IMR-90 (cell line): ENCODE measurements at regions not wholly inside any gene's neighbourhood (a gene's known extent, or its start where the extent isn't known, plus 50 kb on each side); places are given as distances from the start of the nearest gene placed in this dataset.

Experiments
- ATAC-seq: fragments of 200-7000 bp; cut with Tn5 transposase; 2 replicates; pipeline ENCODE4 v1.9.1; 2020; ENCODE audit warnings: low read depth, mild to moderate bottlenecking, moderate library complexity
- BruUV-seq: library from RNA; stranded (reverse); fragments of 400-500 nt; replicated peaks from 2 replicates; lab custom pipeline; 2021; lab: Mats Ljungman, UMichigan
- CTCF ChIA-PET: fragments of 300-600 bp; formaldehyde crosslinking; extraction: SDS; loops from one replicate; lab custom pipeline; 2021; ENCODE audit warnings: antibody characterized with exemption; lab: Yijun Ruan, JAX
- POLR2A ChIA-PET: fragments of 300-600 bp; sonication (Branson Sonifier 250); formaldehyde crosslinking; loops from one replicate; lab custom pipeline; 2022; ENCODE audit warnings: antibody characterized with exemption; ENCODE audit not compliant: unreplicated experiment; lab: Charles Lee
- DNase-seq: peaks from one replicate; pipeline ENCODE4 v3.0.0; 2013
- H2AFZ ChIP-seq: replicated peaks from 2 replicates; pipeline ENCODE3; 2013; ENCODE audit warnings: low read length, mild to moderate bottlenecking; ENCODE audit not compliant: poor library complexity
- H2AK5ac ChIP-seq: 2 replicates; pipeline ENCODE4 v1.6.1; 2013; ENCODE audit warnings: low read depth, low read length, inconsistent platforms
- H2AK9ac ChIP-seq: replicated peaks from 2 replicates; pipeline ENCODE3; 2013; ENCODE audit warnings: mild to moderate bottlenecking, low read depth, low read length, moderate library complexity; ENCODE audit not compliant: poor library complexity
- H2BK120ac ChIP-seq: 2 replicates; pipeline ENCODE4 v1.6.1; 2013; ENCODE audit warnings: low read depth, low read length, inconsistent platforms
- H2BK15ac ChIP-seq: 3 replicates; pipeline ENCODE4 v1.6.1; 2013; ENCODE audit warnings: low read depth, low read length, inconsistent platforms
- H2BK20ac ChIP-seq: 2 replicates; pipeline ENCODE4 v1.6.1; 2013; ENCODE audit warnings: low read depth, mild to moderate bottlenecking, inconsistent platforms, low read length, moderate library complexity
- H2BK5ac ChIP-seq: 2 replicates; pipeline ENCODE4 v1.6.1; 2013; ENCODE audit warnings: mild to moderate bottlenecking, low read depth, low read length, inconsistent platforms; ENCODE audit not compliant: poor library complexity, severe bottlenecking
- H3K14ac ChIP-seq: replicated peaks from 2 replicates; pipeline ENCODE4 v1.6.1; 2013; ENCODE audit warnings: low read depth, low read length, inconsistent platforms
- H3K18ac ChIP-seq: 2 replicates; pipeline ENCODE4 v1.6.1; 2013; ENCODE audit warnings: low read depth, low read length, control low read depth
- H3K23ac ChIP-seq: 2 replicates; pipeline ENCODE4 v1.6.1; 2013; ENCODE audit warnings: low read depth, low read length, inconsistent platforms
- H3K27ac ChIP-seq: 2 replicates; pipeline ENCODE4 v1.5.1; 2013; ENCODE audit warnings: mild to moderate bottlenecking, control low read depth, low read length; ENCODE audit not compliant: insufficient read depth
- H3K27me3 ChIP-seq: 2 replicates; pipeline ENCODE4 v1.6.1; 2013; ENCODE audit warnings: low read length; ENCODE audit not compliant: control insufficient read depth, insufficient read depth
- H3K36me3 ChIP-seq: 2 replicates; pipeline ENCODE4 v1.6.1; 2013; ENCODE audit warnings: low read length, mixed read lengths; ENCODE audit not compliant: control insufficient read depth, insufficient read depth
- H3K4ac ChIP-seq: 2 replicates; pipeline ENCODE4 v1.6.1; 2013; ENCODE audit warnings: low read depth, low read length, inconsistent platforms
- H3K4me1 ChIP-seq: 2 replicates; pipeline ENCODE4 v1.6.1; 2013; ENCODE audit warnings: low read length, mixed read lengths; ENCODE audit not compliant: control insufficient read depth, insufficient read depth
- H3K4me2 ChIP-seq: 2 replicates; pipeline ENCODE4 v1.6.1; 2013; ENCODE audit warnings: low read depth, mild to moderate bottlenecking, control low read depth, low read length, moderate library complexity
- H3K4me3 ChIP-seq: 2 replicates; pipeline ENCODE4 v1.5.1; 2013; ENCODE audit warnings: low read depth, mild to moderate bottlenecking, control low read depth, low read length, moderate library complexity; ENCODE audit not compliant: insufficient read depth
- H3K56ac ChIP-seq: 2 replicates; pipeline ENCODE4 v1.6.1; 2013; ENCODE audit warnings: low read length, inconsistent platforms; ENCODE audit not compliant: insufficient read depth; ENCODE audit errors: extremely low read depth
- H3K79me1 ChIP-seq, 2 experiments: 2 replicates each; pipeline ENCODE4 v1.6.1; 2013; ENCODE audit warnings: low read length in 2 of 2, inconsistent platforms in 1 of 2, low read depth in 1 of 2
- H3K9ac ChIP-seq: 2 replicates; pipeline ENCODE4 v1.6.1; 2013; ENCODE audit warnings: low read depth, low read length, control low read depth
- H3K9me1 ChIP-seq: 2 replicates; pipeline ENCODE4 v1.6.1; 2013; ENCODE audit warnings: low read length, inconsistent platforms; ENCODE audit not compliant: insufficient read depth
- H3K9me3 ChIP-seq: 2 replicates; pipeline ENCODE4 v1.6.1; 2013; ENCODE audit warnings: low read length; ENCODE audit not compliant: control insufficient read depth, insufficient read depth
- H4K20me1 ChIP-seq: 2 replicates; pipeline ENCODE4 v1.6.1; 2013; ENCODE audit warnings: low read length, inconsistent platforms; ENCODE audit not compliant: insufficient read depth
- H4K5ac ChIP-seq: 2 replicates; pipeline ENCODE4 v1.6.1; 2013; ENCODE audit warnings: mild to moderate bottlenecking, low read depth, low read length, control low read depth
- H4K8ac ChIP-seq, 2 experiments: 2 replicates each; pipeline ENCODE4 v1.6.1; 2013; ENCODE audit warnings: low read depth in 2 of 2, low read length in 2 of 2, control low read depth in 1 of 2, inconsistent platforms in 1 of 2
- H4K91ac ChIP-seq: 2 replicates; pipeline ENCODE4 v1.6.1; 2013; ENCODE audit warnings: low read depth, low read length, inconsistent platforms; ENCODE audit not compliant: insufficient read depth
- CEBPB ChIP-seq: IDR thresholded peaks from 2 replicates; pipeline ENCODE4 v1.6.1; 2012; ENCODE audit warnings: low read depth, low read length, improper control_type of control experiment
- FOS ChIP-seq: fragments of 150-350 bp; IDR thresholded peaks from 2 replicates; pipeline ENCODE4 v1.6.1; 2016; ENCODE audit warnings: low read depth, low read length
- MAFK ChIP-seq: IDR thresholded peaks from 2 replicates; pipeline ENCODE4 v1.6.1; 2012; ENCODE audit warnings: low read depth, low read length, improper control_type of control experiment
- MAZ ChIP-seq: IDR thresholded peaks from 2 replicates; pipeline ENCODE4 v1.6.1; 2012; ENCODE audit warnings: low read depth, mild to moderate bottlenecking, low read length, improper control_type of control experiment, moderate library complexity, borderline replicate concordance
- MXI1 ChIP-seq: IDR thresholded peaks from 2 replicates; pipeline ENCODE4 v1.6.1; 2012; ENCODE audit warnings: low read depth, mild to moderate bottlenecking, low read length, moderate library complexity, borderline replicate concordance
- NFE2L2 ChIP-seq: fragments of 150-350 bp; IDR thresholded peaks from 2 replicates; pipeline ENCODE4 v1.6.1; 2016; ENCODE audit warnings: low read depth, mild to moderate bottlenecking, low read length
- POLR2A ChIP-seq: IDR thresholded peaks from 2 replicates; pipeline ENCODE4 v1.6.1; 2012; ENCODE audit warnings: mild to moderate bottlenecking, low read depth, low read length
- RAD21 ChIP-seq: IDR thresholded peaks from 2 replicates; pipeline ENCODE4 v1.6.1; 2012; ENCODE audit warnings: low read length, improper control_type of control experiment
- WGBS, 2 experiments: methylation state at CpG; one replicate each; pipeline versions ENCODE4 v1.1.5 to v1.1.7; 2013; ENCODE audit warnings: missing lambda C conversion rate in 2 of 2; ENCODE audit not compliant: insufficient read length in 1 of 2; ENCODE audit errors: extremely low coverage in 2 of 2; 5-methylcytosine and 5-hydroxymethylcytosine counted together
- dilution Hi-C: fragments of 300-500 bp; cut with HindIII; formaldehyde crosslinking; loops from one replicate; pipeline ENCODE4 v1.14.3; 2018; ENCODE audit warnings: low sequenced_read_pairs; ENCODE audit not compliant: unreplicated experiment
- in situ Hi-C: fragments of 300-500 bp; cut with MboI; formaldehyde crosslinking; loops from 3 replicates; pipeline ENCODE4 v1.14.3; 2019; ENCODE audit warnings: low sequenced_read_pairs, inconsistent platforms, mixed read lengths
- intact Hi-C: fragments of 100-400 bp; cut with micrococcal nuclease; formaldehyde crosslinking; loops from 2 replicates; pipeline ENCODE4 v1.10.0; 2022
- TF ChIP-seq, protein P1 (sequence below): fragments of 150-350 bp; IDR thresholded peaks from 2 replicates; pipeline ENCODE4 v1.6.1; 2017; ENCODE audit warnings: mild to moderate bottlenecking, antibody characterized with exemption, low read length, low read depth

DNA sequence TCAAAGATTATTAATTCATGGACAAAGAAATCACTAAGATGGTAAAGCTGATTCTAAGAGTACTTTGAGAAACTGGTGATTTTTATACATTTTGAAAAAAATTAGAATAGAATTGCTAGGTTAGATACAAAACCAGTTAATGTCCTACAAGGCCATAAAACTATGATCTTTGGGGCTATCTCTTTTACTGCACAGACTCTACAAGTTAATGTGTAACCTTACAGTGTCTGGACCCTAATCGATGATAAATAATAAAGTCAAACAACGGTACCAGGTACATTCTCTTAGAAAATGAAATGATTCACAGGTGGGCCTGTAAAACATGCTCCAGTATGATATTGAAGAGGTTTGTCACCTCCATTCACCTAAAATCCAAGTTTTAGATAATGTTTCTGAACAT lies 199.8 kb upstream of the LYZL1 start:
- DNase-seq (no peak), ATAC-seq (no peak)
- dilution Hi-C loops, result no loop called here
- H3K23ac ChIP-seq, result no peak overlapping the region
- no peak overlapping the region for H3K4me3 ChIP-seq
- no peak overlapping the region for H4K8ac ChIP-seq
- no peak overlapping the region for H2BK5ac ChIP-seq
- H3K18ac ChIP-seq, result no peak overlapping the region
- CTCF ChIA-PET, result no interaction called here
- H3K36me3 ChIP-seq, result no peaks in the 10 kb centered on the region
- H2BK15ac ChIP-seq, result no peak overlapping the region
- no peak overlapping the region for H3K9ac ChIP-seq
- in situ Hi-C loops, result no loop called here
- H3K4me2 ChIP-seq, result no peak overlapping the region
- H3K79me1 ChIP-seq, result no peaks in the 10 kb centered on the region
- H2BK120ac ChIP-seq, result no peak overlapping the region
- H2AK9ac ChIP-seq, result no peak overlapping the region
- no peaks in the 10 kb centered on the region for H4K20me1 ChIP-seq
- no peak overlapping the region for H4K91ac ChIP-seq
- H3K4ac ChIP-seq, result no peak overlapping the region
- H3K9me3 ChIP-seq, result peaks cover 7% of the 10 kb centered on the region
- TF ChIP-seq RAD21, result no peak
- no peak for TF ChIP-seq MAZ
- TF ChIP-seq, protein P1, sequence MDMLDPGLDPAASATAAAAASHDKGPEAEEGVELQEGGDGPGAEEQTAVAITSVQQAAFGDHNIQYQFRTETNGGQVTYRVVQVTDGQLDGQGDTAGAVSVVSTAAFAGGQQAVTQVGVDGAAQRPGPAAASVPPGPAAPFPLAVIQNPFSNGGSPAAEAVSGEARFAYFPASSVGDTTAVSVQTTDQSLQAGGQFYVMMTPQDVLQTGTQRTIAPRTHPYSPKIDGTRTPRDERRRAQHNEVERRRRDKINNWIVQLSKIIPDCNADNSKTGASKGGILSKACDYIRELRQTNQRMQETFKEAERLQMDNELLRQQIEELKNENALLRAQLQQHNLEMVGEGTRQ, result no peak
- no peak for TF ChIP-seq NFE2L2
- TF ChIP-seq FOS, result no peak
- TF ChIP-seq MAFK, result no peak
- no peak for TF ChIP-seq CEBPB
- no peak for TF ChIP-seq MXI1
- no peak for TF ChIP-seq POLR2A
- H2AK5ac ChIP-seq, result no peak overlapping the region
- H3K4me1 ChIP-seq, result no peaks in the 10 kb centered on the region
- BruUV-seq, result no TSS peak
- POLR2A ChIA-PET, result no interaction called here
- H3K9me1 ChIP-seq, result no peaks in the 10 kb centered on the region
- no peak overlapping the region for H3K56ac ChIP-seq
- no peak overlapping the region for H2BK20ac ChIP-seq
- H4K5ac ChIP-seq, result no peak overlapping the region
- no CpG with 5 or more reads among the region's 2 CpGs for WGBS, 2 experiments
- no peak overlapping the region for H2AFZ ChIP-seq
- intact Hi-C loops, result no loop called here
- H3K27me3 ChIP-seq, result peaks cover 19% of the 10 kb centered on the region
- no peak overlapping the region for H3K27ac ChIP-seq
- H3K14ac ChIP-seq, result no peak overlapping the region
